ENCODE measurements at regions not wholly inside any gene's neighbourhood (a gene's known extent, or its start where the extent isn't known, plus 50 kb on each side); places are given as distances from the start of the nearest gene placed in this dataset.

DNA sequence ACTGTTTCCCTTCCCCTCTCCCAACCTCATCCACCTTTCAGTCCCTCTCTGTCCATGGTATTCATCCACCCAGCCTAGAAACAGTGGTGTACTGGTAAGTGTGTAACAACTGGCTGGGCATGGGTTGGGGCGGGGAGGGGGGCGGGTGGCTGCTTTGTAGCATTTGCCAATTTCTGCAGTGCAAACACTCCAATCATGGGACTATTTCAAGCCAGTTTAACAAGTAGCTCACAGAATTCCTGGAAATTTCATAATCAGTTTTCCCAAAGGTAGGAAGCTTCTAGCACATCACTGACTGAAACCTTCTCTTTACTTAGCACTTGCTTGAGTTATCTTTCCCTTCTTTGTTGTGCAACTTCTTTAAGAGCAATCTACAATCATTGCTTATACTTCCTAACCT, 100.8 kb upstream of the WASF3 start:
- DNase-seq (ENCODE audit: low read depth in 2 of 2), result no peak

- no peak for DNase-seq (ENCODE audit: low read depth in 2 of 2)
Observed at GRCh38 chr13:26457212-26457611, 100.3 kb upstream of the WASF3 start.

DNA sequence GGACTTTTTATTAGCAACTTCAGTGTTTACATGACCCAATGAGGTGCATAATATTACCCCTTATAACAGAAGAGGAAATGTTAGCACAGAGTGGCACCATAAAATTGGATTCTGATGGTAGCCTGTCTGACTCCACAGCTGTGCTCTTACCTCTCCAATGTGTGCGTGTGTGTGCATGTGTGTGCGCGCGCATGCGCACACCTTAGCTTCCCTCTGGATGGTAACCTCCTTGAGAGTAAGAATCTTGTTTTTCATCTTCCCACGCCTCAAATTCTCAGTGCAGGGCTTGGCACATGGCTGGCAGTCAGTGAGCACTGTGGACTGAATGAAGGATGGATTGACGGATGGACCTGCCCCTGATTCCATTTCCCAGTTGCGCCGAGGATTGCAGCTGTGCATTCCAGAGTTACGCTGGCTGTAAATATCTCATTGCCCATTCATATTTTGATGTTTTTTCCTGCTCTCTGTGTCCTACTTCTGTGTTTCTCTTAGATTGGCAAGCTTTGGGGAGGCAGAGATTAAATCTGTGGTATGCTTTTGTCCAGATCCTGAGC, 99.2 kb upstream of the WASF3 start:
- no peak for DNase-seq (ENCODE audit: low read depth in 2 of 2)

- DNase-seq (ENCODE audit: low read depth in 2 of 2), result no peak
Observed at GRCh38 chr13:26459276-26460131, 98.0 kb upstream of the WASF3 start.

GRCh38 chr13:26460648-26461047, 96.8 kb upstream of the WASF3 start:
- no peak for DNase-seq (ENCODE audit: low read depth in 2 of 2)

DNA sequence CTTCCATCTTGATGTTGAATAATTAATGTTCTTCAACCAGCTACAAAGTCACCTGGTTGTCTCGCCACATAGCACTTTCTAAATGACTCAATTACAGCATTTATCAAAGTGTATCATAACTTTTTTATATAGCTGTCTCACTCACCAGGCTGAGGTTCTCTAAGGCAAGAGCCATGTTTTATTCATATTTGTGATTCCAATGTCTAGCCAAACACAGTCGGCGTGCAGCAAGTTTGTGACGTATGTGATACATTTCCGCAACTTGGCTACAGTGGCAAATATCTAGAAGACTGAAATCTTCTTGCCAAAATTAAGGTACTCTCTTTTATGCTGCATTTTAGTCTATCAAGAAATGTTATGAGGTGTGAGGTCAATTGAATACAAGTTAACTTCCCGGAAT, 94.2 kb upstream of the WASF3 start:
- DNase-seq (ENCODE audit: low read depth in 2 of 2), result no peak

DNA sequence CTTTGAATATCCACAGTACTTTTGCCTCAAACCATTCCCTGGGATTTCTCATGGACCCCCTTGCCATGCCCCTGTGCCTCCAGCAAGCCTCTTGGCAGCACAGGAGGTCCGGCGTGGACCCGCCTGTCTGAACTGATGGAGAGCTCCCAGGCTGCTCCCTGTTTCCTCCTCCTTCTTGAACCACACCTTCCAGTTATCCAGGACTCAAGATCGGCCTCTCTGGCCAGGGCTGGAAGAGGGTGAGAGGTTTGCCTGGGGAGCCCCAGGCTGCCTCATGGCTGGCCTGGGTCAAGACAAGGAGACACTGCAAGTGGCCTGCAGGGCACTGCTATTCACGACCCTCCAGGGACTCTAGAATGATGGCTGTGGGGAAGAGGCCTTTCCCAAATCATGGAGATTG, 93.6 kb upstream of the WASF3 start:
- DNase-seq (ENCODE audit: low read depth in 2 of 2), result no peak

DNA sequence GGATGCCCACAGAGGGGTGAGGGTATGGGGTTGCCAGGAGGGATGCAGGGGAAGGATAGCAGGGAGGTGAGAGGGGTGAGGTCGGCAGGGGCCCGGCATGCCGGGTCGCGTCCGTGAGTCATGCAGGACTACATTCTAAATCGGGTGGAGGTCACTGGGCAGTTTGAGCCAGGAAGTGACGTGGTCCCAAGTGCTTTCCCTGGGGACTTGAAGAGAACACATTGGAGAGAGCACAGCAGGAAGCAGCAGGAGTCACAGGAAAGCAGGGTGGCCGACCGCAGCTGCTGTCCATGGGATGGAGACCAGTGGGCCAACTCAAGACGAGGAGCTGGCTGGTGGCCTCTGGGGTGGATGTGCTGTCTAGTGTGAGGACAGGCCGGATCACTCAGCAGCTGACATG, 92.0 kb upstream of the WASF3 start:
- no peak for DNase-seq (ENCODE audit: low read depth in 2 of 2)

- DNase-seq (ENCODE audit: low read depth in 2 of 2), result no peak
Observed at GRCh38 chr13:26465954-26466353, 91.5 kb upstream of the WASF3 start.

GRCh38 chr13:26468265-26468801, 89.2 kb upstream of the WASF3 start:
- no peak for DNase-seq (ENCODE audit: low read depth in 2 of 2)

DNA sequence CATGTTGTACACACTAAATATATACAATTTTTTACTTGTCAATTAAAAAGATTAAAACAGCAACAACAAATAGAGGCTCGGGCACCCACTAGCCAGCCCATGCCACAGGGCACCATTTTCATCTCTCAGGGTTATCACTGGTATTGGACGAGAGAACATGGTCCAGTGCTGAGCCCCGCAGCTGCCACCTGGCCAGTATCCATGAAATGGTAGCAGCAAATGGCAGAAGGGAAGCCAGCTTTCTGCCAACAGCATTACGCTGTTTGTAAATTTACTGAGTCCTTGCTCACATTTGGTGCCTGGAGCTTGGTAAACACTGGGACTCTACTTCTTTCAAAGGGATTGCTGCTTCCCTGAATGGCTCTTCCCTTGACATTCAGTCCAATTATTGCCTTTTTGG, 87.9 kb upstream of the WASF3 start:
- no peak for DNase-seq (ENCODE audit: low read depth in 2 of 2)

GRCh38 chr13:26471807-26472206, 85.7 kb upstream of the WASF3 start:
- no peak for DNase-seq (ENCODE audit: low read depth in 2 of 2)

GRCh38 chr13:26473571-26474230, 83.8 kb upstream of the WASF3 start:
- DNase-seq (ENCODE audit: low read depth in 2 of 2), result no peak

GRCh38 chr13:26474286-26474685, 83.2 kb upstream of the WASF3 start:
- DNase-seq (ENCODE audit: low read depth in 2 of 2), result no peak

- DNase-seq (ENCODE audit: low read depth in 2 of 2), result no peak
Observed at GRCh38 chr13:26475176-26476110, 82.0 kb upstream of the WASF3 start.

GRCh38 chr13:26476111-26476781, 81.2 kb upstream of the WASF3 start:
- DNase-seq (ENCODE audit: low read depth in 2 of 2), result no peak

GRCh38 chr13:26476782-26477142, 80.7 kb upstream of the WASF3 start:
- DNase-seq (ENCODE audit: low read depth in 2 of 2), result no peak

- no peak for DNase-seq (ENCODE audit: low read depth in 2 of 2)
Observed at GRCh38 chr13:26477681-26478080, 79.8 kb upstream of the WASF3 start.

DNA sequence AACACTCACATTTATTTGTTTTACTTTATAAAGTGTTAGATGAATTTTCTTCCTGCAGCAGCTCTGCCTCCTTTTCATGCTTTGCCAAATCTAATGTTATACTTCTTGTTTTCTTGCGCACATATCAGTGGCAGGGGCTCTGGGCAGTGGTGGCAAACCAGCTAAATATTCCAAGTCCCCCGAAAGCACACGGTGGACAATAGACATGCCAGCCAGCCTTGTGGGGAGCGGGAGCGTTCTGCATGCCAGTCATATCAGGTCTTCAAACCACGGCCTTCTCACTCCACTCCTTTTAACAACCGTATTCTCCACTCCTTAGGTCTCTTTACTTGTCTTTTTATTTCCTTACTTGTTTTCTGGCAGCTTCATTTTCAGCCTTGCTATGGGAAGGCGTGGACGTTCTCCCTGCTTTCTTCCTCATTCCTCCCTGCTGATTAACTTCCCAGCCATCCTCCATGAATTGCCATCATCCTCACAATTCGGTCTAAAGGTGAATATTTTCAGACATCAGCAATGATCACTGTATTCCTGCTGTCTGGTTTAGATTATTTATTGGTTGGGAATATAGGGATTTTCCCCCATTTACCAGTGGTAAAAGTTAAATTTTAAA, 77.1 kb upstream of the WASF3 start:
- no peak for DNase-seq (ENCODE audit: low read depth in 2 of 2)

- peak; percentile 12 to 21 for DNase-seq (ENCODE audit: low read depth in 2 of 2)
Observed at GRCh38 chr13:26482451-26483197, 74.9 kb upstream of the WASF3 start.

All from stimulated activated CD8-positive, alpha-beta memory T cell treated with anti-CD3 and anti-CD28 coated beads, Interleukin-7, amount 100 ng/mL, for 4 hours (primary cell).